Naive thymus-derived CD4-positive, alpha-beta T cell (primary cell): ENCODE measurements at regions not wholly inside any gene's neighbourhood (a gene's known extent, or its start where the extent isn't known, plus 50 kb on each side); places are given as distances from the start of the nearest gene placed in this dataset.

Experiments
- ATAC-seq: fragments of 150-1000 bp; cut with Tn5 transposase; 2 replicates; pipeline ENCODE4 v1.10.0; 2021; ENCODE audit warnings: mild to moderate bottlenecking, moderate library complexity
- CTCF ChIA-PET: fragments of 350-600 bp; sonication (Branson Sonifier 250); formaldehyde crosslinking; loops from one replicate; lab custom pipeline; 2021; ENCODE audit warnings: antibody characterized with exemption; lab: Charles Lee
- POLR2A ChIA-PET: fragments of 350-600 bp; sonication (Branson Sonifier 250); formaldehyde crosslinking; loops from one replicate; lab custom pipeline; 2021; ENCODE audit warnings: antibody characterized with exemption, inconsistent platforms; lab: Charles Lee
- DNase-seq, 9 donors: peaks; one replicate each; pipeline versions ENCODE4 v3.0.0 to v3.0.0-alpha.2; 2020 to 2022; ENCODE audit warnings: mixed read lengths in 1 of 9
- H3K27ac ChIP-seq: one replicate; pipeline ENCODE4 v1.7.0; 2013; ENCODE audit warnings: mild to moderate bottlenecking, low read depth, low read length, moderate library complexity
- H3K27me3 ChIP-seq, 2 donors: one replicate each; pipeline ENCODE4 v1.7.0; 2013; ENCODE audit warnings: low read length in 2 of 2, mild to moderate bottlenecking in 2 of 2, moderate library complexity in 2 of 2; ENCODE audit not compliant: control insufficient read depth in 2 of 2, insufficient read depth in 2 of 2
- H3K36me3 ChIP-seq, 3 experiments: 1 replicate in 2 of 3; 2 replicates in 1 of 3; pipeline ENCODE4 v1.7.0; 2013; ENCODE audit warnings: low read length in 3 of 3, mild to moderate bottlenecking in 3 of 3, moderate library complexity in 1 of 3; ENCODE audit not compliant: insufficient read depth in 3 of 3, control insufficient read depth in 2 of 3
- H3K4me1 ChIP-seq, 2 donors: one replicate each; pipeline ENCODE4 v1.7.0; 2013; ENCODE audit warnings: low read length in 2 of 2, mild to moderate bottlenecking in 2 of 2, moderate library complexity in 1 of 2; ENCODE audit not compliant: control insufficient read depth in 2 of 2, insufficient read depth in 2 of 2
- H3K4me3 ChIP-seq: 2 replicates; pipeline ENCODE4 v1.7.0; 2013; ENCODE audit warnings: mild to moderate bottlenecking, low read length
- H3K9me3 ChIP-seq, 3 experiments: 1 replicate in 2 of 3; 2 replicates in 1 of 3; pipeline ENCODE4 v1.7.0; 2013; ENCODE audit warnings: low read length in 3 of 3; ENCODE audit not compliant: control insufficient read depth in 2 of 3
- H3K27ac Mint-ChIP-seq, 9 donors: one replicate each; pipeline ENCODE4 v1.8.0; 2020 to 2022; ENCODE audit warnings: mixed read lengths in 9 of 9, mild to moderate bottlenecking in 8 of 9, moderate library complexity in 5 of 9, inconsistent platforms in 2 of 9
- H3K27me3 Mint-ChIP-seq, 5 donors: one replicate each; pipeline ENCODE4 v1.8.0; 2021 to 2022; ENCODE audit warnings: mixed read lengths in 5 of 5, mild to moderate bottlenecking in 1 of 5
- H3K36me3 Mint-ChIP-seq, 5 donors: one replicate each; pipeline ENCODE4 v1.8.0; 2020 to 2022; ENCODE audit warnings: mixed read lengths in 5 of 5, mild to moderate bottlenecking in 3 of 5, inconsistent platforms in 1 of 5
- H3K4me1 Mint-ChIP-seq, 7 donors: one replicate each; pipeline ENCODE4 v1.8.0; 2020 to 2022; ENCODE audit warnings: mixed read lengths in 7 of 7, mild to moderate bottlenecking in 3 of 7, inconsistent platforms in 1 of 7
- H3K4me3 Mint-ChIP-seq, 10 donors: one replicate each; pipeline ENCODE4 v1.8.0; 2020 to 2022; ENCODE audit warnings: mild to moderate bottlenecking in 10 of 10, mixed read lengths in 10 of 10, moderate library complexity in 6 of 10, inconsistent platforms in 2 of 10
- H3K9me3 Mint-ChIP-seq, 11 donors: one replicate each; pipeline ENCODE4 v1.8.0; 2020 to 2022; ENCODE audit warnings: mixed read lengths in 11 of 11, mild to moderate bottlenecking in 4 of 11, inconsistent platforms in 1 of 11, moderate library complexity in 1 of 11
- intact Hi-C, 2 donors: fragments of 100-400 bp; cut with micrococcal nuclease; formaldehyde crosslinking; loops; one replicate each; pipeline ENCODE4 v1.15.1; 2023

DNA sequence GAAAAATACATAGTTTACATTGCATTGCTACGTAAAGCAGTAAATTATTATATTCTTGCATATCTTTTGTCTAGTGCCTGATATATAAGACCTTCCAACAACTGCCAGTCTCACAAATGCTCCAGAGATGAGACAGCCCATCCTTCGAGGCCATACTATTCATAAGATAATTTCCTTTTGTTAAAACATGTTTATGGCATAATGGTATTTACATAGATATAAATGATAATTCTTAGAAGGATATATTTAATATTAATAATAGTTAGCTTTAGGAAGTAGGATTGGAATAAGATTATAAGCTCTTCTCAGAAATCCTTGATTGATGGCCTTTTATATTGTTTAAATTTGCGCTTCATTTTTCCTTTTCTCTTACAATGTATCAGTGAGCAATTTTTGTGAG is 1410.1 kb upstream of the MIR17HG start:
- Histone ChIP-seq H3K4me1 (no peaks in the 10 kb centered on the region), H3K27ac (no peak overlapping the region), H3K36me3 (no peaks in the 10 kb centered on the region), H3K9me3 (peaks cover 0 to 4% (median 0%) of the 10 kb centered on the region in 3 experiments), H3K4me3 (no peak overlapping the region), H3K27me3 (no peaks in the 10 kb centered on the region)
- Mint-ChIP-seq H3K27me3 (no peaks in the 10 kb centered on the region), H3K27ac (no peak overlapping the region), H3K4me1 (peaks cover 0 to 1% (median 0%) of the 10 kb centered on the region in 7 donors), H3K9me3 (peaks cover 0 to 17% (median 6%) of the 10 kb centered on the region in 11 donors), H3K4me3 (no peak overlapping the region), H3K36me3 (peaks cover 0 to 4% (median 0%) of the 10 kb centered on the region in 5 donors)
- DNase-seq, result no peak
- POLR2A ChIA-PET, result no interaction called here
- CTCF ChIA-PET, result no interaction called here
- intact Hi-C loops, result no loop called here
- no peak for ATAC-seq

DNA sequence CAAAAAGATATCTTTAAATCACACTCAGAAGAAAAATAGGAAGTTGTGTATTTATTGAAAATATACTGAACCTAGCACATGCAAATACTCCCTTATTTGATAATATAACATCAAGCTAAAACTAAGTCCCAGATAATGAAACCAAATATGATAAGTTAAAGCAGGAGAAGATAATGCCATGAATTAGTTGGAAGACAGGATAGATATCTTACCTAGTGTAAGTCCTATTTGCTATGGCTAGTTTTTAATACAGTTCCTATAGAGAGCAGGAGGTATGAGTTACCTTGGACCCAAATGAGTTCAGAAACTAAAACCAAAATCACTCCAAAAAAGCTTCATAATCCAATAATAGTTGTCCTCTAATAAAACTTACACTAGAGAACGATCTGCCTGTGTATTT is 1407.1 kb upstream of the MIR17HG start:
- DNase-seq (no peak), ATAC-seq (no peak)
- H3K27me3 ChIP-seq, result no peaks in the 10 kb centered on the region
- H3K36me3 ChIP-seq, result no peaks in the 10 kb centered on the region
- no peaks in the 10 kb centered on the region for H3K36me3 Mint-ChIP-seq
- ChIA-PET CTCF (no interaction called here), POLR2A (no interaction called here)
- H3K4me3 ChIP-seq, result no peak overlapping the region
- no peak overlapping the region for H3K27ac Mint-ChIP-seq
- H3K27ac ChIP-seq, result no peak overlapping the region
- peaks cover 0 to 1% (median 0%) of the 10 kb centered on the region in 7 donors for H3K4me1 Mint-ChIP-seq
- no peaks in the 10 kb centered on the region for H3K27me3 Mint-ChIP-seq
- no peaks in the 10 kb centered on the region for H3K4me1 ChIP-seq
- H3K9me3 ChIP-seq, result no peaks in the 10 kb centered on the region
- peaks cover 0 to 15% (median 3%) of the 10 kb centered on the region in 11 donors for H3K9me3 Mint-ChIP-seq
- intact Hi-C loops, result no loop called here
- H3K4me3 Mint-ChIP-seq, result no peak overlapping the region

DNA sequence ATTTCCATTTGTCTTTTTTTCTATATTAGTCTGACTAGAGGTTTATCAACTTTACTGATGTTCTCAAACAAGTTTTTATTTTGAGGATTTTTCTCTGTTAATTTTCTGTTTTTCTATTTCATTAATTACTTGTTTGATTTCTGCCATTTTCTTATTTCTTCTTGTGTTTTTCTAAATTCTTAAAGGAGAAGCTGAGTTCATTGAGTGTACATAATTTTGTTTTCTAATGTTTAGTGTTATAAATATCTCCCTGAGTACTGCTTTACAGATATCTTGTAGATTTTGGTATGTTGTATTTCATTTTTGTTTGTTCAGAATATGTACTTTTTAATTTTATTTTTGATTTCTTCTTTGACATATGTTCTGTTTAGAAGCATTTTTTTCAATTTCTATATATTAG is 1404.3 kb upstream of the MIR17HG start:
- peaks cover 2 to 15% (median 3%) of the 10 kb centered on the region in 11 donors for H3K9me3 Mint-ChIP-seq
- no peak overlapping the region for H3K27ac Mint-ChIP-seq
- Histone ChIP-seq H3K36me3 (no peaks in the 10 kb centered on the region), H3K27me3 (no peaks in the 10 kb centered on the region), H3K4me1 (no peaks in the 10 kb centered on the region), H3K4me3 (no peak overlapping the region), H3K27ac (no peak overlapping the region), H3K9me3 (no peaks in the 10 kb centered on the region)
- H3K4me3 Mint-ChIP-seq, result no peak overlapping the region
- intact Hi-C loops, result no loop called here
- H3K27me3 Mint-ChIP-seq, result no peaks in the 10 kb centered on the region
- ATAC-seq (no peak), DNase-seq (no peak)
- no peaks in the 10 kb centered on the region for H3K36me3 Mint-ChIP-seq
- CTCF ChIA-PET, result no interaction called here
- H3K4me1 Mint-ChIP-seq, result no peaks in the 10 kb centered on the region
- POLR2A ChIA-PET, result no interaction called here

DNA sequence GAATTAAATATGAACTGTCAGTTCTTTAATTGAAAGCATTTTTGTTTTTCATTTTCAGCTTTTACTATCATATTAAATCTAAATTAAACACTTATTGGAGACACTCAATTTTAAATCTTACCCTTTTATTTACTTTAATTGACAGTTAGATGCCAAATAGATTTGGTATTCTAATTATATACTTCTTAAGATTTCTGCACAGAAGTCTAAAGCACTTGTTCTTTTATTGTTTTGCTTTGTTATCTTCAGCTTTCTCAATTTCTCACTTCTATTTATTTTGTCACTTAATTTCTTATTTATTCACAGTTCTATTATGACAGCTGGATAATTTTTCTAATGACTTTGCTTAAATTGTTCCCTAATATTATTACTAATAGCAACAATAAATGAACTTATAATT is 1397.3 kb upstream of the MIR17HG start:
- Histone ChIP-seq H3K27me3 (no peaks in the 10 kb centered on the region), H3K27ac (no peak overlapping the region), H3K4me3 (no peak overlapping the region), H3K9me3 (no peaks in the 10 kb centered on the region), H3K36me3 (no peaks in the 10 kb centered on the region), H3K4me1 (no peaks in the 10 kb centered on the region)
- no peak for ATAC-seq
- H3K36me3 Mint-ChIP-seq, result no peaks in the 10 kb centered on the region
- peaks cover 2 to 19% (median 8%) of the 10 kb centered on the region in 11 donors for H3K9me3 Mint-ChIP-seq
- DNase-seq, result no peak
- ChIA-PET CTCF (no interaction called here), POLR2A (no interaction called here)
- intact Hi-C loops, result no loop called here
- H3K27me3 Mint-ChIP-seq, result no peaks in the 10 kb centered on the region
- no peak overlapping the region for H3K4me3 Mint-ChIP-seq
- H3K4me1 Mint-ChIP-seq, result no peaks in the 10 kb centered on the region
- H3K27ac Mint-ChIP-seq, result no peak overlapping the region

DNA sequence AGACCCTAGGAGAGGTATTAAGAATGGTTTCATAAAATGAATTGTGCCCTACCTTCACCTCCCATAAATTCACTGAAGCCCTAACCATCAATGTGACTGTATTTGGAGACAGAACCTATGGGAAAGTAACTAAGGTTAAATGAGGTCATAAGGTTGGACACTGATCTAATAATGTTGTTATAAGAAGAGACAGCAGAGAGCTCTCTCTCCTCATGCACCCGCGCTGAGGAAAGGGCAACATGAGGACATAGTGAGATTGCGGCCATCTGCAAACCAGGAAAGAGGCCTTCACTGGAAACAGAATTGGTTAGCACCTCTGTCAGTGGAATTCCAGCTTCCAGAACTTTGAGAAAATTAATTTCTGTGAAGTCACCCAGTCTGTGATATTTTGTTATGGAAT is 1396.1 kb upstream of the MIR17HG start:
- POLR2A ChIA-PET, result no interaction called here
- ATAC-seq, result no peak
- H3K27me3 ChIP-seq, result no peaks in the 10 kb centered on the region

DNA sequence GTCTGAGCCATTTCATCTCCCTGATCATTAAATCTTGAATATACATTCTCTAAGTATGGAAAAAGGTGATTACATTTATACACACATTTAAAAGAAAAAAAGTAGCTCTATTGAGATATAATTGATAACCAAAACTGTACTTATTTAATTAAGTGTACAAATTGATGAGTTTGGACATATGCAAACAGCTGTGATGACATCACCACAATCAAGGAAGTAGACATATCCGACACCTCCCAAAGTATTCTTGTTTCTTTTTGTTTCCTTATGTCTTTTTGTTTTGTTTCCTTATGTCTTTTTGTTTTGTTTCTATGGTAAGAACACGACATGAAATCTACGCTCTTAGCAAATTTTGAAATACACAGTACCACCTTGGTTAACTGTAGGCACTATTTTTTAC is 1393.9 kb upstream of the MIR17HG start:
- Mint-ChIP-seq H3K27me3 (no peaks in the 10 kb centered on the region), H3K27ac (no peak overlapping the region), H3K9me3 (peaks cover 0 to 12% (median 4%) of the 10 kb centered on the region in 11 donors), H3K36me3 (no peaks in the 10 kb centered on the region), H3K4me3 (no peak overlapping the region), H3K4me1 (no peaks in the 10 kb centered on the region)
- H3K9me3 ChIP-seq, result no peaks in the 10 kb centered on the region
- H3K4me1 ChIP-seq, result no peaks in the 10 kb centered on the region
- H3K27ac ChIP-seq, result no peak overlapping the region
- POLR2A ChIA-PET, result no interaction called here
- no peak for ATAC-seq
- no peak overlapping the region for H3K4me3 ChIP-seq
- no peaks in the 10 kb centered on the region for H3K27me3 ChIP-seq
- CTCF ChIA-PET, result no interaction called here
- H3K36me3 ChIP-seq, result no peaks in the 10 kb centered on the region
- no peak for DNase-seq
- intact Hi-C loops, result no loop called here

More for the DNA sequence above, 1396.1 kb upstream of the MIR17HG start:
- H3K4me3 ChIP-seq, result no peak overlapping the region
- no peaks in the 10 kb centered on the region for H3K4me1 Mint-ChIP-seq
- DNase-seq, result no peak
- H3K9me3 ChIP-seq, result no peaks in the 10 kb centered on the region
- H3K36me3 Mint-ChIP-seq, result no peaks in the 10 kb centered on the region
- intact Hi-C loops, result no loop called here
- no peak overlapping the region for H3K27ac ChIP-seq
- no peaks in the 10 kb centered on the region for H3K4me1 ChIP-seq
- H3K27ac Mint-ChIP-seq, result no peak overlapping the region
- H3K4me3 Mint-ChIP-seq, result no peak overlapping the region
- H3K27me3 Mint-ChIP-seq, result no peaks in the 10 kb centered on the region
- no peaks in the 10 kb centered on the region for H3K36me3 ChIP-seq
- peaks cover 0 to 17% (median 6%) of the 10 kb centered on the region in 11 donors for H3K9me3 Mint-ChIP-seq
- CTCF ChIA-PET, result no interaction called here

DNA sequence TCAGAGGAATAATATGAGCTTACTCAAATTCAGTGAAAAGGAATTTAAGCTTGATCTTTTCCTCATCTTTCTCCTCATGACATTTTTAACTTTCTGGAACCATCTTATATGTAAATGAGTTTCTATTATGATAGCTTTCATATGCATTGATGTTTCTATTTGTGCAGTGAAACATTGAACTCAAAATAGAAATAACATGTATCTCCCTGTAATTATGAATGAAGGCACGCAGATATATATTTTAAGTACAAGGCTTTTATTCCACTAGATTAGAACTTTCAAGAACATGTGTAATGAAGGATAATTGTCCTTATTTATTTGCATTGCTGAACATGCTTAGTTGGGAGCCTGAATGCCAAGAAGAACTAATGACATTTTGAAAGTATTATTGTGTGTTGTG is 1391.7 kb upstream of the MIR17HG start:
- no peak overlapping the region for H3K4me3 Mint-ChIP-seq
- H3K27me3 Mint-ChIP-seq, result no peaks in the 10 kb centered on the region
- no peaks in the 10 kb centered on the region for H3K4me1 Mint-ChIP-seq
- H3K9me3 Mint-ChIP-seq, result peaks cover 0 to 12% (median 4%) of the 10 kb centered on the region in 11 donors
- Histone ChIP-seq H3K27ac (no peak overlapping the region), H3K4me3 (no peak overlapping the region), H3K9me3 (no peaks in the 10 kb centered on the region), H3K27me3 (no peaks in the 10 kb centered on the region), H3K4me1 (no peaks in the 10 kb centered on the region), H3K36me3 (no peaks in the 10 kb centered on the region)
- no peak for DNase-seq
- intact Hi-C loops, result no loop called here
- H3K27ac Mint-ChIP-seq, result no peak overlapping the region
- H3K36me3 Mint-ChIP-seq, result no peaks in the 10 kb centered on the region
- no peak for ATAC-seq
- CTCF ChIA-PET, result no interaction called here
- POLR2A ChIA-PET, result no interaction called here
